ENCODE measurements at regions not wholly inside any gene's neighbourhood (a gene's known extent, or its start where the extent isn't known, plus 50 kb on each side); places are given as distances from the start of the nearest gene placed in this dataset.

GRCh38 chr15:36210426-36210825 is 369.0 kb upstream of the CDIN1 start:
- DNase-seq = no peak

GRCh38 chr15:36218322-36218721 is 361.1 kb upstream of the CDIN1 start:
- no peak for DNase-seq

GRCh38 chr15:36218991-36219390 is 360.4 kb upstream of the CDIN1 start:
- DNase-seq = no peak

DNA sequence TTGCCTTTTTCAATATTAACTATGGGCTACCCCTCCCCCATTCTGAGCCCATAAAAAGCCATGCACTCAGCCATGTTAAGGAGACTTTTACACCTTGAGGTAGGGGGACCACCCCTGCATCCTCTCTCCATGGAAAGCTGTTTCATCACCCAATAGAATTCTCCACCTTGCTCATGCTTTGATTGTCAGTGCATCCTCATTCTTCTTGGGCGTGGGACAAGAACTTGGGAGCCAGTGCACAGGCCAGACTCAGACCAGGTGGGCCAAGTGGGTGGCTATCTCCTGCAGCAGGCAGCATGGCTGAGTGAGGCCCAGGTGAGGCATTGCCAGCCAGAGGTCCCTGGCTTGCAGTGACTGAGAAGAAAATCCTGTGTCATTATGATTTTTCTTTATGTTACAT is 357.4 kb upstream of the CDIN1 start:
- no peak for DNase-seq

GRCh38 chr15:36230776-36231175 is 348.6 kb upstream of the CDIN1 start:
- no peak for DNase-seq

- DNase-seq = no peak
Measured at GRCh38 chr15:36232491-36232890, 346.9 kb upstream of the CDIN1 start.

- DNase-seq = no peak
Measured at GRCh38 chr15:36234743-36235142, 344.7 kb upstream of the CDIN1 start.

GRCh38 chr15:36235173-36235572 is 344.3 kb upstream of the CDIN1 start:
- DNase-seq = no peak

DNA sequence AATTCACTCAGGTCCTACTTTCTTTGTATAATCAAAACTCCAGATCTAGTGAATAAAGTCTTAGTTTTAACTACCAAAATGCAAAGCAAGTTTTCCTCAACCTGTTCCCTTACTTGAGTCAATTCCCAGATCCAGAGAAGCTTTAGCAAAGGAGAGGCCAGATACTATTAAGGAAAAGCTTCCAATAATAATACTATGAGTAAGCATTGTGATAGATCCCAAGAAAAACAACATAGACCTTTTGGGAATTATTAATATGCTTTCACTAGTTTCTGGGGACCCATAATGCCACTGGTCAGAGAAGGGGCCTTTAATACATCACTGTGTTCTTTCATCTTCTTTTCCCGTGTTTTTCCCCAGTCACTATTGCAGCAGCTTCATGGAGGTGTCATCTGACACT is 339.9 kb upstream of the CDIN1 start:
- no peak for DNase-seq

GRCh38 chr15:36251450-36251849 is 328.0 kb upstream of the CDIN1 start:
- DNase-seq = no peak

DNA sequence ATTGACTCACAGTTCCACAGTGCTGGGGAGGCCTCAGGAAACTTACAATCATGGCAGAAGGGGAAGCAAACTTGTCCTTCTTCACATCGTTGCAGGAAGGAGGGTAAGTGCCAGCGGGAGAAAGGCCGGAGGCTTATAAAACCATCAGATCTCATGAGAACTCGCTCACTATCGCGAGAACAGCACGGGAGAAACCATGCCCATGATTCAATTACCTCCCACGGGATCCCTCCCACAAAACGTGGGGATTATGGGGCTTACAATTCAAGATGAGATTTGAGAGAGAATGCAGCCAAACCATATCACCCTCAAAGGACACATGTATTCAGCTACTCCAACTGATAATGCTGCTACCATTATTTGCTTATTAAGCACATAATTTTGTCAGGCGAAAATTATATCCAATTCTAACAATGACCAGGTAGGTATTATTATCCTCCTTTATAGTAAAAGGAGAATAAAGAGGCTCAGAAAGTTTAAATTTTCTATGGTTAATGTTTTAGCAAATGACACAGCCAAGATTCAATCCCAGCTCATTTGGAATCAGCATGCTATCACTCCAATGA is 327.2 kb upstream of the CDIN1 start:
- DNase-seq = no peak

- no peak for DNase-seq
Measured at GRCh38 chr15:36254426-36254825, 325.0 kb upstream of the CDIN1 start.

DNA sequence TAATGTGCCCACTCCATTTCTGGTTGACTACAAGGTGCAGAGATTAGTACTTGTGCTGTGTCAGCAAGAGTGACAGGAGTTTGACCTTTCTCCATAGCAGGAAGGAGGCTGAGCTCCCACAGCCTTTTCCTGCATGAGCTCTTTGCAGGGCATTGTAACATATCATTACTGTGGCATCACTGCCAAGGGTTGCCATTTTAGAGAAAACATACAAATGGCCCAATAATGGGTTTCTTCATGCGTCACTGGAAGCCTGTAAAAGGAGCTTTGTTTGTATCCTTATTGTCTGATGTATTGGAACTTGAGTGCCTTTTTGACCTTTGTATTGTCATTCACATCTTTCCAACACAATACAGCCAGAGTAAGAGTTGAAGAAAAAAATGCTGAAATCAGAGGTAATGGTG is 323.0 kb upstream of the CDIN1 start:
- DNase-seq = no peak

DNA sequence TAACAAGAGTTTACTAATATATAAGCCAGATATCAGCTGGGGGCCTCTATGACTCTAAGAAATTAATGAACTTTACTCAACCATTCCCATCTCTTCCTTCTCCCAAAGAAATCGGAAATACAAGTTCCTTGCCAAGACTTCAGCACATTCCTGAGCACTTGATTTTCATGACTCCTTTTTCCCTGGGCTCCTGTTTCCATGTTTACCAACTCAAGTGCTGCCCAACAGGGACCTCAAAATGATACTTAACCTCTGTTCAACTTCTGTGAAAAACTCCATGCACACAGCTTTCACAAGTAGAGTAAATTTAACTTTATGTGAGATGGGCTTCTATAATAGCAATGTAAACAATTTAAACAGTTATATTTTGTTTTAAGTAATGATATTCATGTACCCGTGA is 315.8 kb upstream of the CDIN1 start:
- DNase-seq = no peak

- no peak for DNase-seq
Measured at GRCh38 chr15:36265422-36265821, 314.0 kb upstream of the CDIN1 start.

DNA sequence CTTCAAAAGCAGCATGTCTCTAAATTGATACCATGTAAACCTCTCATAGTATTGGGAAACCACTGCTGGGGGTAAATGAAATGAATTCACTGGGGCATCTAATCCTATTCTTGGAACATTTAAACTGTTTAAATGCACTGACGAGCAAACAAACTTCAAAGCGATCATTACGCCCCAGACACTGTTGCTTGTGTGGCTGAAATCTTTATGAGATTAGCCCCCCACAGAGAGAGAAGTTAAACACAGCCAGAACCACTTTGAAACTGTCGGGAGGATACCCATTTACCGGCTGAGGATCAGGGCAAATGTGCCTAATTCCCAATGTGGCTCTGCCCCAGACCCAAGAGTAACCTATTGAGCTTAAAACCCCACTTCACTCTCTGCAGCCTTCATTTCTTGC is 308.4 kb upstream of the CDIN1 start:
- no peak for DNase-seq

- DNase-seq = no peak
Measured at GRCh38 chr15:36275656-36276055, 303.8 kb upstream of the CDIN1 start.

- no peak for DNase-seq
Measured at GRCh38 chr15:36278219-36278618, 301.2 kb upstream of the CDIN1 start.

DNA sequence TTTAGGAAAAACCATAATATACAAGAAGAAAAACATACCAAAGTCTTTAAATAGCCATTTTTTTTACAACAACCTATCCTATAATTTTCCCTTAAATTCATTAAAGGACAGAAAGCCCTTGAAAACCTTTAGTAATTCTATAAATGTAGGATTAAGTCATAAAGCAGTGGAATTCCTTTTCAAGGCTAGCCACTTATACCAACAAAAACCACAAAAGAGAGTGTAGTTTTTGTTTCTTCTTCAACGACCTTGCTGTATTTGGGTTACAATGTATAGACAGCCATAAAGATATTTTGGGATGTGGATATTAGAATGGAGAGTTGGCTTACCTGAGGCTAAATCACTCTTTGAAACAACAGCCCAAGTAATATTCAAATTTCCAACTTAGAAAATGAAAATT is 296.6 kb upstream of the CDIN1 start:
- DNase-seq = no peak

- DNase-seq = no peak
Measured at GRCh38 chr15:36284911-36285310, 294.5 kb upstream of the CDIN1 start.

DNA sequence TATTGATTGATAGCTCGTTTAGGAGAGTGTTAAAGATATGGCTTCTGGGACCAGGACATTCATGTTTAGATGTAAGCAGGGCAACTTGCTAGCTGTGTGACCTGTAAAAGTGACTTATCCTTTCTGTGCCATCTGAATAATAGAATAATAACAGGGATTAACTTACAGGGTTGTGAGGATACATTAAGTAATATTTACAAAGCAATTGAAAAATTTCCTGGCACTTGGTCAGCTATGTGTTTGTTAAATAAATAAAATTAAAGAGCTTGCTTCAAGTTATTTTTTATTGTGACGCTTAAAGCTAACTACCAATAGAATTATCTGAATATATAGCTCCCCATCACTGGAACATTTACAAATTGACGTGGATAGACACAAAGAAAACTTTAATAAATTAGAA is 287.9 kb upstream of the CDIN1 start:
- DNase-seq = no peak

- no peak for DNase-seq
Measured at GRCh38 chr15:36294359-36294758, 285.1 kb upstream of the CDIN1 start.

DNA sequence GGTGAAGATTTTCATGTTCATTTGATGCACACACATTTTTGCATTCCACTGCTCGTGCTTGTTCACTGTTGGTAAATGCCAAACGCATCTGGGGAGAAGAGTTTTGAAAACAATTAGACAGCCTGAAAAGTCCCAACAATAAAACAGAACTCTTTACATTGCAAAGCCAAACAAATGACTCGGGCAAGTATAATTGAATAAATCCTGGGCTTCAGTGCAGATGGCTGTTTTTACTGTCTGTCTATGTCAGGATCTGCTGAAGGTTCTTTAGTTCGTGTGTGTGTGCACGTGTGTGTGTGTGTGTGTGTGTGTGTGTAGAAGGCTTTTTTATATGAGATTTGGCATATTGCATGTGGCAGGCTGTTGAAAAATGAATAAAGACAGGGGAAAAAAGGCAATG is 277.5 kb upstream of the CDIN1 start:
- DNase-seq = no peak

DNA sequence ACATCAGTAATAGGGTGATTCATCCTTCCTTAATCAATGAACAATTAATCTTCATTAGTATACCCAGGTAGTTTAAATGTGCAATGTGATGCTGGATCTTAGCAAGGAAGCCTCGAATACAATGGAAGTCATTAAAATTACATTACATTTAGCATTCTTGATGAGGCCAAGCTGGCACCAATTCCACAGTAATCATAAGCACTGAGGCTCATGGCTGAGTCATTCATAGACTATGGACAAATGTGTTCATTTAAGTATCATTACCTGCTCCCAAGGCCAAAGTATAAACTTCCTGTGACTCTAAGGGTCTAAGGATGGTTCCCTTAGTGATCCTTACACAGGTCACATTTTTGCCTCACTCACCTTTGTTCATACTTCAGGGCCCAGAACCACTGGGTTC is 266.4 kb upstream of the CDIN1 start:
- DNase-seq = no peak

GRCh38 chr15:36313736-36314280 is 265.6 kb upstream of the CDIN1 start:
- DNase-seq = no peak

GRCh38 chr15:36315649-36316048 is 263.8 kb upstream of the CDIN1 start:
- DNase-seq = no peak
